ENCODE measurements at regions not wholly inside any gene's neighbourhood (a gene's known extent, or its start where the extent isn't known, plus 50 kb on each side); places are given as distances from the start of the nearest gene placed in this dataset.

- TF ChIP-seq CTCF (IDR thresholded peaks at IDR 0.05; ENCODE audit: low read depth, low read length, missing input control) (no peak), HNF4A (conservative IDR thresholded peaks at IDR 0.05) (no peak)
Observed at GRCh38 chr3:181384970-181385369, 326.8 kb upstream of the SOX2 start (continued).

- no peak for TF ChIP-seq JUND (IDR thresholded peaks at IDR 0.05)
- no peak for TF ChIP-seq HNF4A (conservative IDR thresholded peaks at IDR 0.05)
- no peak for TF ChIP-seq ZBTB33 (IDR thresholded peaks at IDR 0.05)
- TF ChIP-seq EGR1 (IDR thresholded peaks at IDR 0.05; ENCODE audit: low read depth in 2 of 2), result no peak
- Histone ChIP-seq H3K9me3 (ENCODE audit: control insufficient read depth in 4 of 4, low read length in 3 of 4) (peaks cover 0 to 3% (median 0%) of the 10 kb centered on the region in 4 donors), H3K27ac (ENCODE audit: low read depth in 1 of 2, low read length in 2 of 2) (no peak overlapping the region), H3K4me1 (ENCODE audit: control insufficient read depth in 4 of 4, insufficient read depth in 4 of 4, low read length in 3 of 4) (no peaks in the 10 kb centered on the region), H3K4me3 (ENCODE audit: low read depth in 1 of 3, low read length in 3 of 3) (no peak overlapping the region), H3K9ac (ENCODE audit: low read depth in 1 of 2, low read length in 2 of 2) (no peak overlapping the region), H3K36me3 (ENCODE audit: control insufficient read depth in 4 of 4, insufficient read depth in 3 of 4, low read depth in 1 of 4, low read length in 3 of 4) (no peaks in the 10 kb centered on the region), H3K27me3 (ENCODE audit: control insufficient read depth in 4 of 4, insufficient read depth in 4 of 4, low read length in 3 of 4) (no peaks in the 10 kb centered on the region)
- DNase-seq (ENCODE audit: low spot score), result no peak
Observed at GRCh38 chr3:181383760-181384159, 328.0 kb upstream of the SOX2 start.

- Histone ChIP-seq H3K4me3 (ENCODE audit: low read depth in 1 of 3, low read length in 3 of 3) (no peak overlapping the region), H3K27ac (ENCODE audit: low read depth in 1 of 2, low read length in 2 of 2) (no peak overlapping the region), H3K9me3 (ENCODE audit: control insufficient read depth in 4 of 4, low read length in 3 of 4) (no peaks in the 10 kb centered on the region), H3K36me3 (ENCODE audit: control insufficient read depth in 4 of 4, insufficient read depth in 3 of 4, low read depth in 1 of 4, low read length in 3 of 4) (no peaks in the 10 kb centered on the region), H3K27me3 (ENCODE audit: control insufficient read depth in 4 of 4, insufficient read depth in 4 of 4, low read length in 3 of 4) (no peaks in the 10 kb centered on the region), H3K9ac (ENCODE audit: low read depth in 1 of 2, low read length in 2 of 2) (no peak overlapping the region), H3K4me1 (ENCODE audit: control insufficient read depth in 4 of 4, insufficient read depth in 4 of 4, low read length in 3 of 4) (no peaks in the 10 kb centered on the region)
- no peak for TF ChIP-seq YY1 (IDR thresholded peaks at IDR 0.05)
- no peak for TF ChIP-seq ZBTB33 (IDR thresholded peaks at IDR 0.05)
- TF ChIP-seq GABPA (IDR thresholded peaks at IDR 0.05 in 1 of 2, conservative IDR thresholded peaks at IDR 0.05 in 1 of 2), result no peak
- no peak for TF ChIP-seq SP1 (IDR thresholded peaks at IDR 0.05)
- no peak for TF ChIP-seq NR2F2 (IDR thresholded peaks at IDR 0.05)
- TF ChIP-seq ATF3 (IDR thresholded peaks at IDR 0.05), result no peak
- TF ChIP-seq TAF1 (conservative IDR thresholded peaks at IDR 0.05), result no peak
- TF ChIP-seq HNF4G (IDR thresholded peaks at IDR 0.05), result no peak
- no peak for TF ChIP-seq RAD21 (IDR thresholded peaks at IDR 0.05)
- TF ChIP-seq RXRA (IDR thresholded peaks at IDR 0.05), result no peak
- no peak for TF ChIP-seq CTCF (IDR thresholded peaks at IDR 0.05; ENCODE audit: low read depth, low read length, missing input control)
- TF ChIP-seq EGR1 (IDR thresholded peaks at IDR 0.05; ENCODE audit: low read depth in 2 of 2), result no peak
- TF ChIP-seq HNF4A (conservative IDR thresholded peaks at IDR 0.05), result no peak
- DNase-seq (ENCODE audit: low spot score), result no peak
- WGBS, result 89% methylated on average over 7 of the region's 7 CpGs
Observed at GRCh38 chr3:181383201-181383600, 328.5 kb upstream of the SOX2 start.
